HTR-8/SVneo (cell line): ENCODE measurements at regions not wholly inside any gene's neighbourhood (a gene's known extent, or its start where the extent isn't known, plus 50 kb on each side); places are given as distances from the start of the nearest gene placed in this dataset.
A peak's percentile ranks its signal among the peaks of the same experiment; 100 is the strongest.

Experiments used
- DNase-seq: peaks from one replicate; pipeline ENCODE4 v3.0.0; 2011; ENCODE audit warnings: low spot score, mixed read lengths; ENCODE audit not compliant: insufficient read length
- FAIRE-seq: peaks from 2 replicates; lab custom pipeline; 2011; peaks lifted over from hg19 to GRCh38; lab: Jason Lieb, UNC

DNA sequence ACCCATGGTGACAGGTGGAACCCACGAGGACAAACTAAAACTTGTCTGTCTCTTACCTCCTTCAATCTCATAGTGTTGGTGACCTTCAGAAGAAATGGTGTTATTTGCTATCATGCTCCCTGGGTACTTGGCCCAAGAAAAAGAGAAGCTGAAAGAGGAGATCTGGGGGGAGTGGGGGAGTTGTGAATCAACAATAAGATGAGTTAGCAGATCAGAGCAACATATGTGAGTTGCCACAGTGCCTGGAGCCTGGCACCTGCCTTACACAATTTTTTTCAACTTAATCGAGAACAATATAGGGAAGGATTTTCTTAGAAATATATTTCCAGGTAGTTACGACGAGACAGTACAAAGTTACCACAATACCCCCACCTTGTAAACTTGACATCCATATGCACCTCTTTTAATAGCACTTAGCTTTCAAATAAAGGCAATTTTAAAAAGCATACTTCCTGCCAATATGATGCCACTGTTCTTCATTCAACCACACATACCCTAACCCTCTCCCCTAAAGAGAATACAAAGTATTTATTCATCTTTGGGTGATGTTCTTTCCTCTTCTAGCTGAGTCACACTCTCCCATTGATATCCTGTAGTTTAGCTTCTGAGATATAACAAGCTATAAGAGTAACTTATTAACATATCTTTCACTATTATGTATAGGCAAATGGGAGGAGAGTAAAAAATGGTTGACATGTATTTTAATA lies 424.1 kb upstream of the OR4E1 start:
- no peak for DNase-seq
- FAIRE-seq, result no peak

DNA sequence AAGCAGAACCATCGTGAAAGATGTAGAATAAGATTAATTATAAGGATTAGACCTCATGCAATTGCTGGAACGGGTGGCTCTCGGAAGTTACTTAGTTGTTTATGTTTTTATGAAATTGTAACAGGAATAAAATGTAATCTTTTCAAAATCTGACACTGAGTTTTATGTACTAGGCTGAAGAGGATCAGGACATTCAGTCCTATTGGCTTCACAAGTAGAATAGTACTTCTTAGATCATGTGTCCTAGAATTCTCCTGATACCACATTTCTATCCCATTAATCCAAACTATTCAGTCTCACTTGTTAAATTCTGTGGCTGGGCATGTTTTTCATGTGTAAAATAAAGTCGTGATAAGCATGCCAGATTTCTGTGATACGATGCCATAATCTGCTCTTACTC lies 423.5 kb upstream of the OR4E1 start:
- DNase-seq, result no peak
- no peak for FAIRE-seq

DNA sequence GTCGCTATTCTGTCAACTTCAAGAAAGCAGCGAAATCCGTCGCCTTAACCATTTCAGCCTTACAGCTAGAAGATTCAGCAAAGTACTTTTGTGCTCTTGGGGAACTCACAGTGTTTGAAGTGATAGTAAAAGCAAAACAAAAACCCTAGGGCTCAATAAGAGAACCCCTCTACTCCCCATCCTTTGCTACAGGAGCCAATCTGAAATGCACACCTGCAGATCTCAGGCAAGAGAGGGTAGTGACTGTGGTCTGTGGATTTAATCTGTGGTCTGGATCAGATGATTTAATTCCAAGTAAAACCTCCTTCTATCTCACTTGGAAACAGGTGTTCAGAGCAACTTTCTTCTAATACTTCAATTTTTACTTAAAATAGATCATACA lies 422.9 kb upstream of the OR4E1 start:
- FAIRE-seq, result no peak
- DNase-seq, result no peak

DNA sequence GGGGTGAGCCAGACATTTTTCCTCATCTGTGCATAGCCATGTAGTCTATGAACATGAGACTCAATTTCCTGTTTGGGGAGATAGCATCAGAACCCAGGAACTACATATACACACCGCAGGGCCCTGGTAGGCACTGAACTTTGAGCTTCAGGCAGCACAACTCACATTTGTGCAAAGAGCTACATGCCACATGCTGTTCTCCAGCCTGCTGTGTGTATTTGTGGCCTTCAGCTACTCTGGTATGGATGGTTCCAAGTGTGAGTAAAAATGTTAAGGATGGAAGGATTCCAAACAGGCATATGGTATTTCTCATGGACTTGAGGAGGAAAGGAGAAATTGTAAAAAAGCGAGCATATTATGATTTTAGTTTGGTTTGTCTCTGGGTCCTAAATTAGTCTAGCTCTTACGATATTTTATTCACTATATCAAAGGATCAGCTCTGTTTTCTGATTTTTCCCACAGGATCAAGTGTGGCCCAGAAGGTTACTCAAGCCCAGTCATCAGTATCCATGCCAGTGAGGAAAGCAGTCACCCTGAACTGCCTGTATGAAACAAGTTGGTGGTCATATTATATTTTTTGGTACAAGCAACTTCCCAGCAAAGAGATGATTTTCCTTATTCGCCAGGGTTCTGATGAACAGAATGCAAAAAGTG lies 422.4 kb upstream of the OR4E1 start:
- FAIRE-seq (no peak), DNase-seq (no peak)

DNA sequence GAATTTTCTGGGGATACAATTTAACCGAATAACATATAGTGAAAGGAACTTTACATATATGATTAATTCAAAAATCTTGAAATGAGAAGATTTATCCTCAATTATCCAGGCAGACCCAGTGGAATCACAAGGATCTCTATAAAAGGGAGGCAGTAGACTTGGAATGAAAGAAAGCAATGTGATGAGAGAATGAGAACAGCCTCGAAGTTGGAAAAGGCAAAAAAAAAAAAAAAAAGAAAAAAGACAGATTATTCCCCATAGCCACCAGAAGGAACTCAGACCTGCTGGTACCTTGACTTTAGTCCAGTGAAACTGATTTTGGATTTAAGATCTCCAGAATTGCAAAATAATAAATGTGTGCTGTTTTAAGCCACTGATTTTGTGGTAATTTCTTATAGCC lies 416.3 kb upstream of the OR4E1 start:
- DNase-seq, result no peak
- no peak for FAIRE-seq

DNA sequence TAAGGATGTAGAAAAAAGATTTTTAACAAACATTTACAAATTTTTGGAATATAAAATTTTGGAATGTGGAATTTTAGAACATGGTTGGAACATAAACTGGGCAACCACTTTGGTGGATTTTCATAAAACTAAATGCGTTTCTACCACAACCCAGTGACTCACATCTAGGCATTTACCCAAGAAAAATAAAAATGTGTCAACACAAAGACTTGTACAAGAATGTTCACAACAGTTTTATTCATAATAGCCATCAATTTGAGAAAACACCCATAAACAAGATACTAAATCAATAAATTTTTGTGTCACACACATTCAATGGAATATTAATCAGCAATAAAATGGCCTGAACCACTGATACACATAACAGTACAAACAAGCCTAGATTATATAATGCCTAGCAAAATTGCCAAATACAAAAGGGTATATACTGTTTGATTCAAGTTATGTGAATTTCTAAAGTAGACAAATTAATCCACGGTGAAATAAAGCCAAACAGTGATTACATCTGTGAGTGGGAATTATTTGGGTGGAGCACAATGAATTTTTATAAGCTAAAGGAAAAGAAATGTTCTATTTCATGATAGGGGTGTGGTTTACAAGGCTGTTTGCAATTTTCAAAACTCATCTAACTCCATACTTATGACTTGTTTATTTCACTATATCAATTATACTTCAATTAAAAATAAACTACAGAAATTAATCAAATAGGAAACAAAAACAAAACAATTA lies 415.2 kb upstream of the OR4E1 start:
- no peak for FAIRE-seq
- DNase-seq, result no peak

DNA sequence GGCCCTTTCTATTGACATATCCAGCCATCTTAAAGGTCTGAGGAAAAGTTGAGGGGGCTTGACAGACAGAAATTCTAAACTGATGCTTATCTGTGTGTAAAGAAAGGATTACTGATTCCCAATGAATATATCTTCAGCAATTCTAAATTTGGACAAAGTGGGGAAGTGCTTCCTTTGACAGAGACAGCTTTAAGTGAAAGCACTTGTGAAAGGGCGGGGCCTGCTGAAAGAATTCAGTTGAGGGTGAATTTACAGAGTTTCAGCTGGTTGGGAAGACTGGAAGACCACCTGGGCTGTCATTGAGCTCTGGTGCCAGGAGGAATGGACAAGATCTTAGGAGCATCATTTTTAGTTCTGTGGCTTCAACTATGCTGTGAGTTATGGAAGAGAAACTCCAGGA lies 412.5 kb upstream of the OR4E1 start:
- FAIRE-seq, result no peak
- no peak for DNase-seq

DNA sequence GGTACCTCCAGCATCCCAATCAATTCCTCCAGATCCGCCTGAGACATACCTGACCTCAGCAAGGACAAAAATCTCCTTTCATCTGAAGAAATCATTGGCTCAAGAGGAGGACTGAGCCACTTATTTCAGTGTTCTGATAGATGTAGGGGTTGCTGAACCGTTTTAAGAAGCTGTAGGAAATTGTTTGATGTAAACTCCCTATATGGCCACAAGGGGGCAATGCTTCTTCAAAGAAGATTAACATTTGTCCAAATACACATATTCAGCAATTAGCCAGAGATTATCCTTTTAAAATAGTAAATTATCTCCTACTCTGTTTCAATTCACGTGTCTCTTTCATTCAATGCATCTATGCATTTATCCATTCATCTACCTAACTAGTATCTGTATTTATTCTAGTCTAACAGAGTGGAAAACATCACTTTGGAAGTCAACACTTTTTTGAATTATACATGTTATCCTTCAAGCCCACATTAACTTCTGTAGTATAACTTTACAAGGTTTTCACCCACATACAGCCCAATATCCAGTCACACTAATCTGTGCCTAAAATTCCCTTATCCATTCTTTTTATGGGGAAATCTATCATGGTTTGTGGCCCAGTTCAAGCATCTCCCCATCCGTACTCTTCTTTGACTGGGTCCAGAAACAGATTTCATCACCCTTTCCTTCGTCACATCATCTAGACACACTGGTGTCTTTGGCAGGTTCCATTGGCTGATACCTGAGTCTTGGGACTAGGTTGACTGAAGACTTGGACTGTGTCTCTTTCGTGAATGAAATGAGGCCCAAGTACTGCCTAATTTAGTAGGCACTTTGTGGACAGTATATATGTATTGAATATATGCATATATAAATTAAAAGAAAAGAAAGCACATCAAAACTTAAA lies 411.0 kb upstream of the OR4E1 start:
- peak; percentile 6 for DNase-seq
- FAIRE-seq, result no peak

DNA sequence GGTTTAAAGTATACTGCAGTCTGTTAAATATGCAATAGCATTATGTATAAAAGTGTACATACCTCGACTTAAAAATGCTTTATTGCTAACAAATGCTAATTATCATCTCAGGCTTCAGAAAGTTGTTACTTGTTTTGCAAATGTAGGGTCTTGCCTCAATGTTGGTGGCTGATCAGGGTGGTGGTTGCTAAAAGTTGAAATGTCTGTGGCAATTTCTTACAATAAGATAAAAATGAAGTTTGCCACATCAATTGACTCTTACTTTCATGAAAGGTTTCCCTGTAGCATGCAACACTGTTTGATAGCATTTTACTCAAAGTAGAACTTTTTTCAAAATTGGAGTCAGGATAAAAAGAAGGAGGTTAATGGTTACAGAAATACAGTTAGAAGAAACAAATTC lies 407.7 kb upstream of the OR4E1 start:
- DNase-seq (no peak), FAIRE-seq (no peak)

DNA sequence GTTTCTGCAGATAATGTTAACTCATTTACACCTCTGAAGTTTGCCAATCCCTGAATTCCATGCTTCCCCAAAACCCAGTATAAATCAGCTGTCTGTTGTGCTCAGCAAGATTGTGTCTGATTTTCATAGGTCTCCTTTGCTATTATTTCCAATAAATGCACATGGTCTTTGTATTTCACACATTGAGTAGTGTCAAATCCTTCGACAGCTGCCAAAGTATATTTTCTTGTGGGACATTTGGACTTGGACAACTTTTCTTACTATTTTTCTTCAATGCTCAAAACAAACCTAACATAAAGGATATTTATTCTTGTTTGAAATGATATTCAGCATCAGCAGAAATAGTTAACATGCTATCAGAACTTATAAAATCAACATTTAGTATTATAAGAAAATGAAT lies 406.1 kb upstream of the OR4E1 start:
- DNase-seq (no peak), FAIRE-seq (no peak)

DNA sequence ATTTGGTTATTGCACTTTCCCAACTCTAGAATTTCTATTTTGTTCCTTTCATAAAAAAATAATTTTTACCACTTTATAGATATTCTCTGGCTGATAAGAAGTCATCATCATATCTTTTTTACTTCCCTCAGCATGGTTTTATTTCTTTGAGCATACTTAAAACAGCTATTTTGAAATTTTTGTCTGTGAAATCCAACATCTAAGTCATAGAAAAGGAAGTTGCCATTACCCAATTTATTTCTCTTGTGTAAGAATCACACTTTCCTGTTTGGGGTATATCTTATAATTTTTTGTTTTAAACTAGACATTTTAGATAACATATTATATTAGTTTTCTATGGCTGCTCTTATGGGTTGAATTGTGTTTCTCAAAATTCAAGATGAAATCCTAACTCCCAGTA lies 400.2 kb upstream of the OR4E1 start:
- no peak for DNase-seq
- no peak for FAIRE-seq

DNA sequence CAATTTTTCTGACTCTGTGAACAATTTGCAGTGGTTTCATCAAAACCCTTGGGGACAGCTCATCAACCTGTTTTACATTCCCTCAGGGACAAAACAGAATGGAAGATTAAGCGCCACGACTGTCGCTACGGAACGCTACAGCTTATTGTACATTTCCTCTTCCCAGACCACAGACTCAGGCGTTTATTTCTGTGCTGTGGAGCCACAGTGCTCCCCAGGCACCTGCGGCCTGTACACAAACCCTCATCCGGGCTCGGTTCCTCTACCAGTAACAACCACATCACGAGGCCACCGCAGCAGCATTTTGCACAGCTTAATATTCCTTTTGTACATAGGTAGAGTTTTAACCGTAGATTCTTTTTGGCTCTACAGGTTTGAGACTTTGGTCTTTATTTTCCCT lies 397.4 kb upstream of the OR4E1 start:
- FAIRE-seq, result no peak
- DNase-seq, result no peak

DNA sequence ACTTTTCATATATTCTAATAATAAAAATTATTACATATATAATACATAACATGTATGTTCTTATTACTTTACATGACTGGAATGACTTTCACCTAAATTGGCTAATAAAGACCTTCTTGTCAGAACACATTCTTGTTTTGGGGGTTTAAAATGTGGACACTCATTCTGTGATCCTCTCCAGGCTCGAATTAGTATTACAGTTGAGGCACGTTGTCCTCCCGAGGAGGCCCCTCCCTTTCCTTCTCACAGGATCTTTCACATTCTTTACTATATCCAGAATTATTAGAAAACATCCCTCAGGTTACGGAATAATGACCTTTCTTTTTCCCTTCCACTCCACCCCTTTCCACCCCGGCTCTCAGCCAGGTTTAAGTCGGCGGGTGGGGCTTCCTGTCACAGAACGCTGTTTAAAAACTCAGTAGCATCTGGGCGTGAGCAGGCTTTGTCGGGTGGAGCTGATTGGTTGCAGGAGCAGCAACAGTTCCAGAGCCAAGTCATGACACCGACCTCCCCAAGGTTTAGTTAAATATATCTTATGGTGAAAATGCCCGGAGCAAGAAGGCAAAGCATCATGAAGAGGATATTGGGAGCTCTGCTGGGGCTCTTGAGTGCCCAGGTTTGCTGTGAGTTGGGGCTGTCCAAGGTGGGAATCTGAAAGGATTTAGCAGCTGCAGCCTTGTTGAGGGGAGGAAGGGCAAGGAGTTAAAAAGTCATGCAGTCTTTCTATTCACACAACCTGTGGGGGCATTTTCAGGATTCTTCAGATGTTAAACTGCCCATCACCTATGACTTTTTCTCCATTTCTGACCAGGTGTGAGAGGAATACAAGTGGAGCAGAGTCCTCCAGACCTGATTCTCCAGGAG lies 396.7 kb upstream of the OR4E1 start:
- no peak for FAIRE-seq
- DNase-seq, result no peak

DNA sequence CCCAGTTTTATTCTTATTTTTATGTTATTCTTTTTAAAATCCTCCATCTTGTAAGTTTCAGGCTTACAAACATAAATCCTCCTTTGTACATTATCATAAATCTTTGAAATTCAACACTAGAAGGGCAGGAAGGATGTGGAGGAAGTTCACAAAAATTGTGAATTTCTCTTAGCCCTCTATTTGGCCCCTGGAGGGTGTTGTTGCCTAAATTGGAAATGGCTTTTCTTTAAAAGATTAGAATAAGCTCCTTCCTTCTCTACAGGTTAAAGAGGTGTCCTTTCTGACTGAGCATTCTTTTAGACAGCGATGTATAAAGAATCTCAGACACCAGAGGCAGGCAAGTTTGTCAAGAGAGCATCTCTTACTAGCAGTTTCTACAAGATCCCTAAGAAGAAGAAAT lies 391.7 kb upstream of the OR4E1 start:
- no peak for DNase-seq
- no peak for FAIRE-seq

DNA sequence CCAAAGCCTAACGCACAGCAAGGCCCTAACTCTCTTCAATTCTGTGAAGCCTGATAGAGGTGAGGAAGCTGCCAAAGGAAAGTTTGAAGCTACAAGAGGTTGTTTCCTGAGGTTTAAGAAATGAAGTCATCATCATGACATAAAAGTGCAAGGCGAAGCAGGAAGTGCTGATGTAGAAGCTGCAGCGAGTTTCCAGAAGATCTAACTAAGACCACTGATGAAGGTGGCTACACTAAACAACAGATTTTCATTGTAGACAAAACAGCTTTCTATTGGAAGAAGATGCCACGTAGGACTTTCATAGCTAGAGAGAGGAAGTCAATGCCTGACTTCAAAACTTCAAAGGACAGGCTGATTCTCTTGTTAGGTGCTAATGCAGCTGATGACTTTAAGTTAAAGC lies 385.6 kb upstream of the OR4E1 start:
- FAIRE-seq, result no peak

DNA sequence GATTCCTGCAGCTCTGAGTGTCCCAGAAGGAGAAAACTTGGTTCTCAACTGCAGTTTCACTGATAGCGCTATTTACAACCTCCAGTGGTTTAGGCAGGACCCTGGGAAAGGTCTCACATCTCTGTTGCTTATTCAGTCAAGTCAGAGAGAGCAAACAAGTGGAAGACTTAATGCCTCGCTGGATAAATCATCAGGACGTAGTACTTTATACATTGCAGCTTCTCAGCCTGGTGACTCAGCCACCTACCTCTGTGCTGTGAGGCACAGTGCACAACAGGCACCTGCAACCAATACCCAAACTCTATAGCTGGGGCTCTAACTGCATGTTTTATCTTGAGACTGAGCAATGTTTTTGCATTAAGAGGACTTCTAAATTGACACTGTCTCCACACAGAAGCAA lies 379.2 kb upstream of the OR4E1 start:
- FAIRE-seq (no peak), DNase-seq (no peak)

More for the DNA sequence above, 385.6 kb upstream of the OR4E1 start:
- no peak for DNase-seq

DNA sequence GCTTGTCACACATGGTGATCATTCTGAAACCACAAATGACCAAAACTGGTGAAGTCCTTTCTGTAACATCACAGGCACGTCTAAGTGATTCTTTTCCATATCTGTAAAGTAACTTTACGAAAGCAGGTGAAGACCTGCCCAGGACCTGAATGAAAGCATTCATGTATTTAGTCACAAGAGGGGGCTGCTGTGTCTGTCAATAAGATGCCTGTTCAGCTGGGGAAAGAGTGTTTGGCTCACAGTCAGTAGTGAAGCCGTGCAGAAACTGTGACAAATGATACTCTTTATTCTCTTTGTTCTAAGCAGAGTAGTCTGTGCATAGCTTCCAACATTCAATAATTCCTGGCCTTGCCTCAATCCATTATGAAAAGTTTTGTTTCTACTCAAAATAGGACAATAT lies 373.5 kb upstream of the OR4E1 start:
- FAIRE-seq, result no peak
- no peak for DNase-seq

DNA sequence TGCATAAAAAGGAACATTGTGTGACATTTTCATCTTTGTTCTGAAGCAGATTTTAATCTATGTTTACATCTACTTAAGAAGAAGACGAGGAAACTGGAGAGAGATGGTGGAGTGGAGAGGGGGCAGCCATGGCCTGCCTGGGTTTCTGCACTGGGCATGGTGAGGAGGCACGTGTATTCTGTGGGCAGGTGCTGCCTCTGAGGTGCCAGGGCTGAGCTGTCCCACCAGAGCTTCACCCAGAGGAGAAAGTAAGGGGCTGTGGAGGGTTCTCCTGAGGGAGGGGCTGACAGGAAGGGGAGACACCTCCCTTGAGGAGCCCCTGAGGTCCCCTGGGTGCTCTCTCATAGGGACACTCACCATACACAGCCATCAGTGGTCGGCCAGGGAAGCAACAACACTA lies 372.4 kb upstream of the OR4E1 start:
- DNase-seq (no peak), FAIRE-seq (no peak)

DNA sequence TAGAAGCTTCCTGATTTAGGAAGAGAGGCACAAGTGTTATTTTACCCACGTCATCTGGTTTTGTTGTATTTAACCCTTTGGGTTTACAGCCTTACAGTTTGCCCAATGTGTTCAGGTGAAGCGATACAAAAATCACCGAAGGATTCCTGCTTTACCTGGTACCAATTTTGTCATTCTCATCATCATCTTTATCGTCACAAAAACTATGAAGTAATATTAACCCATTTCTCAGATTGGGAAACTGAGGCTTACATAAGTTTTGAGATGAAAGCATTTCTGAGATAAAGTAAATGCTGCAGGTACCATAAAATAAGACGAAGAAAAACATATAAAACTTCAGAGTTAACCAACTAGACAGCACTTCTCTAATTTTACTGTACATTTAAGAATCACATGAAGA lies 370.6 kb upstream of the OR4E1 start:
- FAIRE-seq, result no peak
- no peak for DNase-seq

DNA sequence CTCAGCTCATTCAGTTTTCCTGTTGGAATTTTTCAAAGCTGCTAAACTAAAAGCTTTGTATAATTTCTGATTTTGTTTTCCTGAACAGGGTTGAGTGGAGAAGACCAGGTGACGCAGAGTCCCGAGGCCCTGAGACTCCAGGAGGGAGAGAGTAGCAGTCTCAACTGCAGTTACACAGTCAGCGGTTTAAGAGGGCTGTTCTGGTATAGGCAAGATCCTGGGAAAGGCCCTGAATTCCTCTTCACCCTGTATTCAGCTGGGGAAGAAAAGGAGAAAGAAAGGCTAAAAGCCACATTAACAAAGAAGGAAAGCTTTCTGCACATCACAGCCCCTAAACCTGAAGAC lies 367.1 kb upstream of the OR4E1 start:
- DNase-seq, result no peak
- FAIRE-seq, result no peak
